Ectodermal cell (in vitro differentiated cells): ENCODE measurements at regions not wholly inside any gene's neighbourhood (a gene's known extent, or its start where the extent isn't known, plus 50 kb on each side); places are given as distances from the start of the nearest gene placed in this dataset.

Experiments
- H3K27ac ChIP-seq: 2 replicates; pipeline ENCODE4 v1.7.0; 2013; ENCODE audit warnings: mild to moderate bottlenecking, low read depth, low read length; ENCODE audit not compliant: insufficient read depth, poor library complexity, severe bottlenecking
- H3K27me3 ChIP-seq: 2 replicates; pipeline ENCODE4 v1.7.0; 2013; ENCODE audit warnings: mild to moderate bottlenecking, low read length; ENCODE audit not compliant: insufficient read depth, control insufficient read depth, poor library complexity, severe bottlenecking
- H3K36me3 ChIP-seq: one replicate; pipeline ENCODE4 v1.7.0; 2013; ENCODE audit warnings: low read length; ENCODE audit not compliant: control insufficient read depth, insufficient read depth
- H3K4me1 ChIP-seq: one replicate; pipeline ENCODE4 v1.7.0; 2013; ENCODE audit warnings: low read length; ENCODE audit not compliant: control insufficient read depth, insufficient read depth
- H3K4me3 ChIP-seq: 2 replicates; pipeline ENCODE4 v1.7.0; 2013; ENCODE audit warnings: low read depth, low read length, control low read depth; ENCODE audit not compliant: insufficient read depth
- H3K9me3 ChIP-seq: 2 replicates; pipeline ENCODE4 v1.7.0; 2013; ENCODE audit warnings: mild to moderate bottlenecking, low read length, moderate library complexity; ENCODE audit not compliant: control insufficient read depth
- WGBS, 2 experiments: methylation state at CpG; one replicate each; pipeline ENCODE4 v1.1.7; 2013; ENCODE audit warnings: missing lambda C conversion rate in 2 of 2; 5-methylcytosine and 5-hydroxymethylcytosine counted together

- H3K36me3 ChIP-seq = no peaks in the 10 kb centered on the region
- WGBS, 2 experiments = 88% methylated on average over 3 to 5 of the region's 5 CpGs
These were observed 201.7 kb upstream of the SASH1 start for GRCh38 chr6:148140772-148141557.

GRCh38 chr6:148142821-148143220, 199.8 kb upstream of the SASH1 start:
- Histone ChIP-seq H3K4me1 (no peaks in the 10 kb centered on the region), H3K9me3 (no peaks in the 10 kb centered on the region), H3K4me3 (no peak overlapping the region), H3K36me3 (no peaks in the 10 kb centered on the region), H3K27ac (no peak overlapping the region), H3K27me3 (no peaks in the 10 kb centered on the region)
- WGBS, 2 experiments = 82 to 92% methylated on average over 2 of the region's 2 CpGs

More at GRCh38 chr6:148140772-148141557, 201.7 kb upstream of the SASH1 start:
- H3K9me3 ChIP-seq = no peaks in the 10 kb centered on the region
- H3K27me3 ChIP-seq = no peaks in the 10 kb centered on the region
- no peaks in the 10 kb centered on the region for H3K4me1 ChIP-seq
- no peak overlapping the region for H3K27ac ChIP-seq
- H3K4me3 ChIP-seq = no peak overlapping the region

- Histone ChIP-seq H3K4me1 (no peaks in the 10 kb centered on the region), H3K27me3 (no peaks in the 10 kb centered on the region), H3K36me3 (no peaks in the 10 kb centered on the region), H3K27ac (no peak overlapping the region), H3K9me3 (no peaks in the 10 kb centered on the region), H3K4me3 (no peak overlapping the region)
- 88 to 94% methylated on average over 6 to 7 of the region's 7 CpGs for WGBS, 2 experiments
These were observed 198.9 kb upstream of the SASH1 start for GRCh38 chr6:148143771-148144170.

- Histone ChIP-seq H3K27ac (no peak overlapping the region), H3K27me3 (no peaks in the 10 kb centered on the region), H3K4me1 (no peaks in the 10 kb centered on the region), H3K9me3 (no peaks in the 10 kb centered on the region), H3K36me3 (no peaks in the 10 kb centered on the region), H3K4me3 (no peak overlapping the region)
- WGBS, 2 experiments = 50% methylated on average over 7 of the region's 8 CpGs; no CpG with 5 or more reads in 1 of the 2 experiments
These were observed 197.6 kb upstream of the SASH1 start for GRCh38 chr6:148144917-148145521.

GRCh38 chr6:148146717-148147462, 195.7 kb upstream of the SASH1 start:
- Histone ChIP-seq H3K27ac (no peak overlapping the region), H3K27me3 (no peaks in the 10 kb centered on the region), H3K4me1 (no peaks in the 10 kb centered on the region), H3K4me3 (no peak overlapping the region), H3K9me3 (no peaks in the 10 kb centered on the region), H3K36me3 (no peaks in the 10 kb centered on the region)
- 91 to 92% methylated on average over 12 of the region's 12 CpGs for WGBS, 2 experiments

- Histone ChIP-seq H3K27me3 (no peaks in the 10 kb centered on the region), H3K27ac (no peak overlapping the region), H3K9me3 (no peaks in the 10 kb centered on the region), H3K36me3 (no peaks in the 10 kb centered on the region), H3K4me3 (no peak overlapping the region), H3K4me1 (no peaks in the 10 kb centered on the region)
- WGBS, 2 experiments = 93 to 95% methylated on average over 3 of the region's 3 CpGs
These were observed 195.2 kb upstream of the SASH1 start for GRCh38 chr6:148147463-148147830.

- no peaks in the 10 kb centered on the region for H3K36me3 ChIP-seq
- no peak overlapping the region for H3K4me3 ChIP-seq
- H3K4me1 ChIP-seq = no peaks in the 10 kb centered on the region
- H3K27ac ChIP-seq = no peak overlapping the region
- WGBS, 2 experiments = 90 to 92% methylated on average over 6 of the region's 6 CpGs
- no peaks in the 10 kb centered on the region for H3K27me3 ChIP-seq
- H3K9me3 ChIP-seq = no peaks in the 10 kb centered on the region
These were observed 190.6 kb upstream of the SASH1 start for GRCh38 chr6:148151896-148152643.

GRCh38 chr6:148154668-148155067, 188.0 kb upstream of the SASH1 start:
- no peaks in the 10 kb centered on the region for H3K4me1 ChIP-seq
- H3K36me3 ChIP-seq = no peaks in the 10 kb centered on the region
- no peak overlapping the region for H3K4me3 ChIP-seq
- H3K9me3 ChIP-seq = no peaks in the 10 kb centered on the region
- H3K27me3 ChIP-seq = no peaks in the 10 kb centered on the region
- no peak overlapping the region for H3K27ac ChIP-seq

GRCh38 chr6:148155293-148155692, 187.3 kb upstream of the SASH1 start:
- Histone ChIP-seq H3K4me1 (no peaks in the 10 kb centered on the region), H3K4me3 (no peak overlapping the region), H3K27ac (no peak overlapping the region), H3K27me3 (no peaks in the 10 kb centered on the region), H3K36me3 (no peaks in the 10 kb centered on the region), H3K9me3 (no peaks in the 10 kb centered on the region)
- 90 to 91% methylated on average over 6 of the region's 6 CpGs for WGBS, 2 experiments

- no peak overlapping the region for H3K4me3 ChIP-seq
- 96% methylated on average over 4 of the region's 4 CpGs for WGBS, 2 experiments
- H3K27ac ChIP-seq = no peak overlapping the region
- no peaks in the 10 kb centered on the region for H3K9me3 ChIP-seq
- no peaks in the 10 kb centered on the region for H3K36me3 ChIP-seq
- no peaks in the 10 kb centered on the region for H3K4me1 ChIP-seq
- H3K27me3 ChIP-seq = no peaks in the 10 kb centered on the region
These were observed 184.8 kb upstream of the SASH1 start for GRCh38 chr6:148157841-148158240.
